Testis (tissue), 2 donors: ENCODE measurements at regions not wholly inside any gene's neighbourhood (a gene's known extent, or its start where the extent isn't known, plus 50 kb on each side); places are given as distances from the start of the nearest gene placed in this dataset.

Experiments
- DNase-seq: peaks from one replicate; pipeline ENCODE4 v3.0.0-alpha.2; 2019
- H3K27ac ChIP-seq, 2 donors: fragments of 200-600 bp; sonication (generic); one replicate each; pipeline ENCODE4 v1.5.1; 2019
- H3K27me3 ChIP-seq: fragments of 200-600 bp; sonication (generic); one replicate; pipeline ENCODE4 v1.5.1; 2019
- H3K36me3 ChIP-seq: fragments of 200-600 bp; sonication (generic); one replicate; pipeline ENCODE4 v1.5.1; 2017; ENCODE audit warnings: low read depth; ENCODE audit errors: missing control alignments
- H3K4me1 ChIP-seq: fragments of 200-600 bp; sonication (generic); one replicate; pipeline ENCODE4 v1.5.1; 2019
- H3K4me3 ChIP-seq, 2 donors: fragments of 200-600 bp; sonication (generic); one replicate each; pipeline ENCODE4 v1.5.1; 2017 to 2019
- H3K9me3 ChIP-seq: fragments of 200-600 bp; sonication (generic); one replicate; pipeline ENCODE4 v1.5.1; 2017
- CTCF ChIP-seq, 3 experiments: fragments of 450-650 bp in 2 of 3; fragments of 200-600 bp in 1 of 3; sonication (generic) in 1 of 3; IDR thresholded peaks; one replicate each; pipeline ENCODE4 v1.5.1; 2016 to 2019; ENCODE audit warnings: antibody characterized with exemption in 3 of 3, mild to moderate bottlenecking in 2 of 3, moderate library complexity in 1 of 3
- POLR2A ChIP-seq: fragments of 450-650 bp; IDR thresholded peaks from one replicate; pipeline ENCODE4 v1.6.1; 2017; ENCODE audit warnings: antibody characterized with exemption, mild to moderate bottlenecking, moderate library complexity
- WGBS, 2 donors: methylation state at CpG; one replicate each; pipeline ENCODE4 v1.1.5; 2018; 5-methylcytosine and 5-hydroxymethylcytosine counted together
- intact Hi-C: fragments of 100-400 bp; cut with DNase I; formaldehyde crosslinking; loops from one replicate; pipeline ENCODE4 v1.15.1; 2023; ENCODE audit warnings: low total_unique reads

- DNase-seq: no peak
- no peaks in the 10 kb centered on the region for H3K36me3 ChIP-seq
- intact Hi-C loops: no loop called here
- H3K4me3 ChIP-seq: no peak overlapping the region
- H3K27me3 ChIP-seq: no peaks in the 10 kb centered on the region
- no peak overlapping the region for H3K27ac ChIP-seq
- no peaks in the 10 kb centered on the region for H3K9me3 ChIP-seq
- WGBS, 2 donors: 73% methylated on average over 6 of the region's 6 CpGs
- TF ChIP-seq POLR2A (no peak), CTCF (IDR thresholded peaks at IDR 0.05) (no peak)
- H3K4me1 ChIP-seq: peaks cover 10% of the 10 kb centered on the region
Measured at GRCh38 chr9:16344343-16344742, 526.1 kb downstream of the BNC2 start.

- intact Hi-C loops: no loop called here
- 91 to 97% methylated on average over 3 of the region's 3 CpGs for WGBS, 2 donors
- Histone ChIP-seq H3K27ac (no peak overlapping the region), H3K27me3 (no peaks in the 10 kb centered on the region), H3K9me3 (no peaks in the 10 kb centered on the region), H3K4me3 (no peak overlapping the region), H3K36me3 (no peaks in the 10 kb centered on the region), H3K4me1 (peaks cover 10% of the 10 kb centered on the region)
- DNase-seq: no peak
- no peak for TF ChIP-seq CTCF (IDR thresholded peaks at IDR 0.05)
- TF ChIP-seq POLR2A: no peak
Measured at GRCh38 chr9:16345902-16346301, 524.6 kb downstream of the BNC2 start.

GRCh38 chr9:16347886-16348285 is 522.6 kb downstream of the BNC2 start:
- Histone ChIP-seq H3K4me3 (no peak overlapping the region), H3K27me3 (no peaks in the 10 kb centered on the region), H3K9me3 (no peaks in the 10 kb centered on the region), H3K27ac (no peak overlapping the region), H3K36me3 (no peaks in the 10 kb centered on the region), H3K4me1 (peaks cover 10% of the 10 kb centered on the region)
- WGBS, 2 donors: 83 to 97% methylated on average over 5 of the region's 5 CpGs
- intact Hi-C loops: no loop called here
- TF ChIP-seq CTCF (IDR thresholded peaks at IDR 0.05) (no peak), POLR2A (no peak)
- DNase-seq: no peak

GRCh38 chr9:16348531-16348930 is 521.9 kb downstream of the BNC2 start:
- TF ChIP-seq CTCF (IDR thresholded peaks at IDR 0.05): no peak
- TF ChIP-seq POLR2A: no peak
- intact Hi-C loops: no loop called here
- WGBS, 2 donors: 80 to 94% methylated on average over 4 of the region's 4 CpGs

GRCh38 chr9:16352251-16352650 is 518.2 kb downstream of the BNC2 start:
- no peak for DNase-seq
- WGBS, 2 donors: 38 to 74% methylated on average over 1 of the region's 1 CpG
- no peak overlapping the region for H3K4me3 ChIP-seq
- H3K9me3 ChIP-seq: no peaks in the 10 kb centered on the region
- no peaks in the 10 kb centered on the region for H3K27me3 ChIP-seq
- intact Hi-C loops: no loop called here
- H3K27ac ChIP-seq: no peak overlapping the region
- TF ChIP-seq CTCF (IDR thresholded peaks at IDR 0.05) (no peak), POLR2A (no peak)
- no peaks in the 10 kb centered on the region for H3K36me3 ChIP-seq
- no peaks in the 10 kb centered on the region for H3K4me1 ChIP-seq

More at GRCh38 chr9:16348531-16348930, 521.9 kb downstream of the BNC2 start:
- no peak overlapping the region for H3K27ac ChIP-seq
- no peaks in the 10 kb centered on the region for H3K9me3 ChIP-seq
- no peak for DNase-seq
- H3K36me3 ChIP-seq: no peaks in the 10 kb centered on the region
- no peaks in the 10 kb centered on the region for H3K27me3 ChIP-seq
- peaks cover 8% of the 10 kb centered on the region for H3K4me1 ChIP-seq
- H3K4me3 ChIP-seq: no peak overlapping the region
